ENCODE measurements at regions not wholly inside any gene's neighbourhood (a gene's known extent, or its start where the extent isn't known, plus 50 kb on each side); places are given as distances from the start of the nearest gene placed in this dataset.

DNA sequence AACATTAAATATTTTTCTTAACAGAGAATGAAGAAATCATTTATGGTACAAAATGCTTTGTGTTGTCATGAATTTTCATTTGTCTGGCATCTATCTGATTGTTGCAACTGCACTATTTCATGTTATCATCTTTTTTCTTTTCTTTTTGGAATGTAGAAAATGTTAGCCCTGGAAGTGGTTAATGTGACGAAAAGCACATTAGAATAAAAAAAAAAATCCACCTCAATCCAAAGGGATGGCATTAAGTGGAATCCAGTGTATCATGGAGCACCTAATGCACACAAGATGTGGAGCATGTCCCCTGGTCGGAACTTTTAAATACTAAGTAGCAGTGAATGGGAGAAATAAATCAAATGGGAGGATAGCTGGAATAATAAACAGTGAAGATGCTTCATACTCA, 172.9 kb upstream of the MCHR2 start:
- Histone ChIP-seq H3K4me3 (replicated peaks; ENCODE audit: insufficient read depth, low read length) (no peak overlapping the region), H3K27ac (replicated peaks) (no peak overlapping the region), H3K27me3 (ENCODE audit: insufficient read depth, poor library complexity, severe bottlenecking) (no peaks in the 10 kb centered on the region)
- DNase-seq (ENCODE audit: low read depth in 1 of 2, low spot score in 1 of 2) = no peak
- no peak for TF ChIP-seq GABPA (IDR thresholded peaks at IDR 0.05; ENCODE audit: low read depth)
- TF ChIP-seq POLR2AphosphoS5 (IDR thresholded peaks at IDR 0.05; ENCODE audit: low read depth) = no peak
- TF ChIP-seq, protein P1, sequence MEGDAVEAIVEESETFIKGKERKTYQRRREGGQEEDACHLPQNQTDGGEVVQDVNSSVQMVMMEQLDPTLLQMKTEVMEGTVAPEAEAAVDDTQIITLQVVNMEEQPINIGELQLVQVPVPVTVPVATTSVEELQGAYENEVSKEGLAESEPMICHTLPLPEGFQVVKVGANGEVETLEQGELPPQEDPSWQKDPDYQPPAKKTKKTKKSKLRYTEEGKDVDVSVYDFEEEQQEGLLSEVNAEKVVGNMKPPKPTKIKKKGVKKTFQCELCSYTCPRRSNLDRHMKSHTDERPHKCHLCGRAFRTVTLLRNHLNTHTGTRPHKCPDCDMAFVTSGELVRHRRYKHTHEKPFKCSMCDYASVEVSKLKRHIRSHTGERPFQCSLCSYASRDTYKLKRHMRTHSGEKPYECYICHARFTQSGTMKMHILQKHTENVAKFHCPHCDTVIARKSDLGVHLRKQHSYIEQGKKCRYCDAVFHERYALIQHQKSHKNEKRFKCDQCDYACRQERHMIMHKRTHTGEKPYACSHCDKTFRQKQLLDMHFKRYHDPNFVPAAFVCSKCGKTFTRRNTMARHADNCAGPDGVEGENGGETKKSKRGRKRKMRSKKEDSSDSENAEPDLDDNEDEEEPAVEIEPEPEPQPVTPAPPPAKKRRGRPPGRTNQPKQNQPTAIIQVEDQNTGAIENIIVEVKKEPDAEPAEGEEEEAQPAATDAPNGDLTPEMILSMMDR (IDR thresholded peaks at IDR 0.05; ENCODE audit: insufficient read depth, low read length) = no peak
- TF ChIP-seq, protein P2, sequence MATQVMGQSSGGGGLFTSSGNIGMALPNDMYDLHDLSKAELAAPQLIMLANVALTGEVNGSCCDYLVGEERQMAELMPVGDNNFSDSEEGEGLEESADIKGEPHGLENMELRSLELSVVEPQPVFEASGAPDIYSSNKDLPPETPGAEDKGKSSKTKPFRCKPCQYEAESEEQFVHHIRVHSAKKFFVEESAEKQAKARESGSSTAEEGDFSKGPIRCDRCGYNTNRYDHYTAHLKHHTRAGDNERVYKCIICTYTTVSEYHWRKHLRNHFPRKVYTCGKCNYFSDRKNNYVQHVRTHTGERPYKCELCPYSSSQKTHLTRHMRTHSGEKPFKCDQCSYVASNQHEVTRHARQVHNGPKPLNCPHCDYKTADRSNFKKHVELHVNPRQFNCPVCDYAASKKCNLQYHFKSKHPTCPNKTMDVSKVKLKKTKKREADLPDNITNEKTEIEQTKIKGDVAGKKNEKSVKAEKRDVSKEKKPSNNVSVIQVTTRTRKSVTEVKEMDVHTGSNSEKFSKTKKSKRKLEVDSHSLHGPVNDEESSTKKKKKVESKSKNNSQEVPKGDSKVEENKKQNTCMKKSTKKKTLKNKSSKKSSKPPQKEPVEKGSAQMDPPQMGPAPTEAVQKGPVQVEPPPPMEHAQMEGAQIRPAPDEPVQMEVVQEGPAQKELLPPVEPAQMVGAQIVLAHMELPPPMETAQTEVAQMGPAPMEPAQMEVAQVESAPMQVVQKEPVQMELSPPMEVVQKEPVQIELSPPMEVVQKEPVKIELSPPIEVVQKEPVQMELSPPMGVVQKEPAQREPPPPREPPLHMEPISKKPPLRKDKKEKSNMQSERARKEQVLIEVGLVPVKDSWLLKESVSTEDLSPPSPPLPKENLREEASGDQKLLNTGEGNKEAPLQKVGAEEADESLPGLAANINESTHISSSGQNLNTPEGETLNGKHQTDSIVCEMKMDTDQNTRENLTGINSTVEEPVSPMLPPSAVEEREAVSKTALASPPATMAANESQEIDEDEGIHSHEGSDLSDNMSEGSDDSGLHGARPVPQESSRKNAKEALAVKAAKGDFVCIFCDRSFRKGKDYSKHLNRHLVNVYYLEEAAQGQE (IDR thresholded peaks at IDR 0.05; ENCODE audit: insufficient replicate concordance, low read depth) = no peak
- no peak for TF ChIP-seq SPI1 (IDR thresholded peaks at IDR 0.05; ENCODE audit: borderline replicate concordance, low read depth)

DNA sequence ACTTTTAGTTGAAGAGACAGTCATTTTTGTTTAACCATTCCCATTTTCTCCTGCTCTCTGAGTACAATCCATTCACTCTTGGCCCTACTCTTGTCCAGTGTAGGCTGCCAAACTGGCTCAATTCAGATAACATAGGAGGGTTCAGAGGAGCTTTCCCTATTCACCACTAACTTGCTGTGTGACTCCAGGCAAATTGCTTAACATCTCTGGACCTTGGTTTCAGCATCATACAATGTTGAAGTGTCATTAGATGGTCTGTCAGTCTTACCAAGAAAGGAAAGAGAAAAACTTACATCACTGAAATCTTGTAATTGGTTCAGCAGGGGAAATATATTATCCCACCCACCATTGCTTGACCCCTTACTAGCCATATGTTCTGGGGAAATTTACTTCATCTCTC, 171.4 kb upstream of the MCHR2 start:
- Histone ChIP-seq H3K27me3 (ENCODE audit: insufficient read depth, poor library complexity, severe bottlenecking) (no peaks in the 10 kb centered on the region), H3K4me3 (replicated peaks; ENCODE audit: insufficient read depth, low read length) (no peak overlapping the region), H3K27ac (replicated peaks) (no peak overlapping the region)
- TF ChIP-seq GABPA (IDR thresholded peaks at IDR 0.05; ENCODE audit: low read depth) (no peak), SPI1 (IDR thresholded peaks at IDR 0.05; ENCODE audit: borderline replicate concordance, low read depth) (no peak)
- TF ChIP-seq, protein P1 (IDR thresholded peaks at IDR 0.05; ENCODE audit: insufficient read depth, low read length) = no peak
- DNase-seq (ENCODE audit: low read depth in 1 of 2, low spot score in 1 of 2) = no peak

DNA sequence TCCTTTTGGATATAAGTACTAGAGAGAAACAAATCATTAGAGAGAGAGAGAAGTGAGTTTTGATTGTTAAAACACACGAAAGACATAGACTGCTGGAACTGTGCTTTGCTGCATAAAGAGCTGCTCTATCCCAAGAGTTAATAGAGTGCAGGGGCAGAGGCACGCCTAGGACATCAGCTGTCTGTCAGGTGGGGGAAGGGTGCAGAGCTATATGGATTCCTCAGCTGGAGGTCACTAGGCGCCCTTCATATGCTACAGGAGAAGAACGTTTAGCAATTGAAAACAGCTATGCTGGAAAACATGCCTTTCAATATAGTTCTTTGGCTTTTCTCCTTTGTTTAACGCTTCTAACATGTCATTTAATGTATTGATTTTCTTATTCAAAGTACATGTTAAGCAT, 169.0 kb upstream of the MCHR2 start:
- DNase-seq (ENCODE audit: low read depth in 1 of 2, low spot score in 1 of 2) = no peak
- TF ChIP-seq, protein P2 (IDR thresholded peaks at IDR 0.05; ENCODE audit: insufficient replicate concordance, low read depth) = no peak
- TF ChIP-seq GABPA (IDR thresholded peaks at IDR 0.05; ENCODE audit: low read depth) (no peak), SPI1 (IDR thresholded peaks at IDR 0.05; ENCODE audit: borderline replicate concordance, low read depth) (no peak), POLR2AphosphoS5 (IDR thresholded peaks at IDR 0.05; ENCODE audit: low read depth) (no peak)
- TF ChIP-seq, protein P1 (IDR thresholded peaks at IDR 0.05; ENCODE audit: insufficient read depth, low read length) = no peak
- no peak overlapping the region for H3K4me3 ChIP-seq (replicated peaks; ENCODE audit: insufficient read depth, low read length)

DNA sequence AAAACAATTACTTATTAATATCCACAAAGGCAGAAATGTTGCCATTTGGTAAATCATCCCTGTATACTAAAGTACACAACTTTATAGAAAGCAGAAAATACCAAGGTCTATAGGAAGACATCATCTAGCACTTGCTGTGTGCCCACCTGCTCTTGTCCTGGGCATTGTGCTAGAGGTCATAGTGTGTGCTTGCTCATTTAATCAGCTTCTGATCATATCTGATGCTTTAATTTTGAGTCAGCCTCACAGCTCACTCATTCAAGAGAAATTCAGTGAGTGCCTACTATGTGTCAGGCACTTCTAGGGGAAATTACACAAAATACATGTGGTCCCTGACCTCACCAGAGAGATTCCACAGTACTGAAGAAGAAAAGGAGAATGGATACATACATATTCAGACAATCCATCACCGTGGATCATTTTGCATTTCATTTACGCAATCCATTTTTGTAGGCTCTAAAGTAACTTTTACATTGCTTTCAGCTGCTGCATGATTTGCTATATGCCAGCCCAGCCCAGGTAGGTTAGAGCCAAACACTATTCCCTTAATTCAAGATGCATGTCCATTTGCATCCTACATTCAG, 167.9 kb upstream of the MCHR2 start:
- TF ChIP-seq POLR2AphosphoS5 (IDR thresholded peaks at IDR 0.05; ENCODE audit: low read depth) (no peak), SPI1 (IDR thresholded peaks at IDR 0.05; ENCODE audit: borderline replicate concordance, low read depth) (no peak), GABPA (IDR thresholded peaks at IDR 0.05; ENCODE audit: low read depth) (no peak)
- TF ChIP-seq, protein P1 (IDR thresholded peaks at IDR 0.05; ENCODE audit: insufficient read depth, low read length) = no peak
- TF ChIP-seq, protein P2 (IDR thresholded peaks at IDR 0.05; ENCODE audit: insufficient replicate concordance, low read depth) = no peak
- Histone ChIP-seq H3K27ac (replicated peaks) (no peak overlapping the region), H3K4me3 (replicated peaks; ENCODE audit: insufficient read depth, low read length) (no peak overlapping the region), H3K27me3 (ENCODE audit: insufficient read depth, poor library complexity, severe bottlenecking) (no peaks in the 10 kb centered on the region)
- DNase-seq (ENCODE audit: low read depth in 1 of 2, low spot score in 1 of 2) = no peak

More for the DNA sequence above, 169.0 kb upstream of the MCHR2 start:
- no peak overlapping the region for H3K27ac ChIP-seq (replicated peaks)
- no peaks in the 10 kb centered on the region for H3K27me3 ChIP-seq (ENCODE audit: insufficient read depth, poor library complexity, severe bottlenecking)

All from HL-60 (cell line).